ENCODE measurements at regions not wholly inside any gene's neighbourhood (a gene's known extent, or its start where the extent isn't known, plus 50 kb on each side); places are given as distances from the start of the nearest gene placed in this dataset.

DNA sequence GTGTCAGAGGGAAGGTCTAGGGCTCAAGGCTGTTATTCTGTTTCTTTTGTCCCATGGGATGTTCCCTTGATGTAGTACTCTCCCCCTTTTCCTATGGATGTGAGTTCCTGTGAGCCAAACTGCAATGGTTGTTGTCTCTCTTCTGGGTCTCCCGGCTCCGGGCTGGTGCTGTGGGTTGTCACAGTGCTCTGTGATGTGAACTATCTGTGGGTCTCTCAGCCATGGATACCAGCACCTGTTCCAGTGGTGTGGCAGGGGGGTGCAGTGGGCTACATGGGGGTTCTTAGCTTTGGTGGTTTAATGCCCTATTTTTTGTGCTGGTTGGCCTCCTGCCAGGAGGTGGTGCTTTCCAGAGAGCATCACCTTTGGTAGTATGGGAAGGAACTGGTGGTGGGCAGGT lies 941.1 kb downstream of the KCNA4 start:
- RAD21 ChIA-PET (ENCODE audit: low non-redundant PET in 1 of 2, low total read pairs in 2 of 2, uncharacterized antibody in 2 of 2, unreplicated experiment in 2 of 2), result no interaction called here
- ATAC-seq (no peak), DNase-seq (ENCODE audit: low read depth, low spot score) (no peak)
- no peak overlapping the region for H2AFZ ChIP-seq (ENCODE audit: low read depth, low read length, poor library complexity, severe bottlenecking)
- POLR2A ChIA-PET, result no interaction called here
- no peaks in the 10 kb centered on the region for H3K79me2 ChIP-seq (ENCODE audit: insufficient read depth, low read length)
- H3K27ac ChIP-seq (ENCODE audit: low read depth, low read length), result no peak overlapping the region
- intact Hi-C loops (cut with micrococcal nuclease), result no loop called here
- H4K20me1 ChIP-seq (ENCODE audit: insufficient read depth), result no peaks in the 10 kb centered on the region
- BruUV-seq (replicated peaks), result no TSS peak
- H3K4me1 ChIP-seq (ENCODE audit: control insufficient read depth in 1 of 2, insufficient read depth in 2 of 2, low read length in 2 of 2), result no peaks in the 10 kb centered on the region
- H3K4me3 ChIP-seq (replicated peaks in 1 of 2; ENCODE audit: low read depth in 1 of 2, low read length in 2 of 2), result no peak overlapping the region
- no peak overlapping the region for H3K4me2 ChIP-seq (ENCODE audit: low read length)
- H3K9ac ChIP-seq (ENCODE audit: low read length), result no peak overlapping the region
- H3K9me3 ChIP-seq (ENCODE audit: control insufficient read depth in 1 of 2, insufficient read depth in 1 of 2, low read depth in 1 of 2, low read length in 2 of 2), result no peaks in the 10 kb centered on the region
- no peak for TF ChIP-seq EZH2 (IDR thresholded peaks at IDR 0.05)
- no peak for TF ChIP-seq TCF7L2 (IDR thresholded peaks at IDR 0.05; ENCODE audit: borderline replicate concordance, extremely low read depth, insufficient read depth, insufficient read length)
- TF ChIP-seq CTCF (IDR thresholded peaks at IDR 0.05 in 2 of 3, conservative IDR thresholded peaks at IDR 0.05 in 1 of 3; ENCODE audit: borderline replicate concordance in 1 of 3, insufficient read depth in 1 of 3, low read depth in 2 of 3, low read length in 2 of 3), result no peak
- no peak for TF ChIP-seq CEBPB (IDR thresholded peaks at IDR 0.05; ENCODE audit: low read depth)
- TF ChIP-seq POLR2AphosphoS5 (IDR thresholded peaks at IDR 0.05; ENCODE audit: low read depth, low read length), result no peak
- H3K36me3 ChIP-seq (ENCODE audit: control insufficient read depth in 1 of 2, insufficient read depth in 2 of 2, low read length in 2 of 2), result no peaks in the 10 kb centered on the region
- CTCF ChIA-PET, result no interaction called here
- no peaks in the 10 kb centered on the region for H3K9me2 ChIP-seq (ENCODE audit: insufficient read depth)
- no peaks in the 10 kb centered on the region for H3K27me3 ChIP-seq (ENCODE audit: insufficient read depth, low read length)

DNA sequence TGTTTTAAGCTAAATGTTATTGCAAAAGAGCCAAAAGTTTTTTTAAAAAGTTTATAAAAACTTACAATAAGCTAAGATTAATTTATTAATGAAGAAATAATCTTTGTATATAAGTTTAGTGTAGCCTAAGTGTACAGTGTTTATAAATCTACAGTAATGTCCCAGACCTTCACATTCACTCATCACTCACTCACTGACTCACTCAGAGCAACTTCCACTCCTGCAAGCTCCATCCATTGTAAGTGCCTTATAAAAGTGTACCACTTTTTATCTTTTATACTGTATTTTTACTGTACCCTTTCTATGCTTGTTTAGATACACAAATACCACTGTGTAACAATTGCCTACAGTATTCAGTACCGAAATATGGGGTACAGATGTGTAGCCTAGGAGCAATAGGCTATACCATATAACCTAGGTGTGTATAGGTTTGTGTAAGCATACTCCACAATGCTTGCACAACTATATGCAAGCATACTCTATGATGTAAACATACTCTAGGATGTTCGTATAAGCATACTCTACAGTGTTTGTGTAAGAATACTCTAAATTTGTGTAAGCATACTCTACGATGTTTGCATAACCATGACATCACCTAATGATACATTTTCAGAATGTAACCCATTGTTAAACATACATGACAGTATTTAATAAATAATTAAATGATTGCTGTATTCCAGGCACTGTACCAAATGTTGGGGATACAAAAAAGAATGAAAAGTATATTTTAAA lies 953.0 kb downstream of the KCNA4 start:
- no peak overlapping the region for H3K4me3 ChIP-seq (replicated peaks in 1 of 2; ENCODE audit: low read depth in 1 of 2, low read length in 2 of 2)
- no peak overlapping the region for H3K4me2 ChIP-seq (ENCODE audit: low read length)
- ChIA-PET CTCF (no interaction called here), RAD21 (ENCODE audit: low non-redundant PET in 1 of 2, low total read pairs in 2 of 2, uncharacterized antibody in 2 of 2, unreplicated experiment in 2 of 2) (no interaction called here), POLR2A (no interaction called here)
- no peaks in the 10 kb centered on the region for H3K4me1 ChIP-seq (ENCODE audit: control insufficient read depth in 1 of 2, insufficient read depth in 2 of 2, low read length in 2 of 2)
- H3K27me3 ChIP-seq (ENCODE audit: insufficient read depth, low read length), result no peaks in the 10 kb centered on the region
- intact Hi-C loops (cut with micrococcal nuclease), result no loop called here
- no TSS peak for BruUV-seq (replicated peaks)
- no peaks in the 10 kb centered on the region for H4K20me1 ChIP-seq (ENCODE audit: insufficient read depth)
- ATAC-seq, result no peak
- H3K36me3 ChIP-seq (ENCODE audit: control insufficient read depth in 1 of 2, insufficient read depth in 2 of 2, low read length in 2 of 2), result no peaks in the 10 kb centered on the region
- no peak overlapping the region for H3K27ac ChIP-seq (ENCODE audit: low read depth, low read length)
- H3K79me2 ChIP-seq (ENCODE audit: insufficient read depth, low read length), result no peaks in the 10 kb centered on the region
- no peak overlapping the region for H3K9ac ChIP-seq (ENCODE audit: low read length)
- DNase-seq (ENCODE audit: low read depth, low spot score), result no peak
- no peaks in the 10 kb centered on the region for H3K9me2 ChIP-seq (ENCODE audit: insufficient read depth)
- H2AFZ ChIP-seq (ENCODE audit: low read depth, low read length, poor library complexity, severe bottlenecking), result no peak overlapping the region
- no peaks in the 10 kb centered on the region for H3K9me3 ChIP-seq (ENCODE audit: control insufficient read depth in 1 of 2, insufficient read depth in 1 of 2, low read depth in 1 of 2, low read length in 2 of 2)
- no peak for TF ChIP-seq POLR2AphosphoS5 (IDR thresholded peaks at IDR 0.05; ENCODE audit: low read depth, low read length)
- TF ChIP-seq YY1 (IDR thresholded peaks at IDR 0.05; ENCODE audit: extremely low read depth, insufficient replicate concordance, low read depth, low read length), result no peak
- TF ChIP-seq, protein P1, sequence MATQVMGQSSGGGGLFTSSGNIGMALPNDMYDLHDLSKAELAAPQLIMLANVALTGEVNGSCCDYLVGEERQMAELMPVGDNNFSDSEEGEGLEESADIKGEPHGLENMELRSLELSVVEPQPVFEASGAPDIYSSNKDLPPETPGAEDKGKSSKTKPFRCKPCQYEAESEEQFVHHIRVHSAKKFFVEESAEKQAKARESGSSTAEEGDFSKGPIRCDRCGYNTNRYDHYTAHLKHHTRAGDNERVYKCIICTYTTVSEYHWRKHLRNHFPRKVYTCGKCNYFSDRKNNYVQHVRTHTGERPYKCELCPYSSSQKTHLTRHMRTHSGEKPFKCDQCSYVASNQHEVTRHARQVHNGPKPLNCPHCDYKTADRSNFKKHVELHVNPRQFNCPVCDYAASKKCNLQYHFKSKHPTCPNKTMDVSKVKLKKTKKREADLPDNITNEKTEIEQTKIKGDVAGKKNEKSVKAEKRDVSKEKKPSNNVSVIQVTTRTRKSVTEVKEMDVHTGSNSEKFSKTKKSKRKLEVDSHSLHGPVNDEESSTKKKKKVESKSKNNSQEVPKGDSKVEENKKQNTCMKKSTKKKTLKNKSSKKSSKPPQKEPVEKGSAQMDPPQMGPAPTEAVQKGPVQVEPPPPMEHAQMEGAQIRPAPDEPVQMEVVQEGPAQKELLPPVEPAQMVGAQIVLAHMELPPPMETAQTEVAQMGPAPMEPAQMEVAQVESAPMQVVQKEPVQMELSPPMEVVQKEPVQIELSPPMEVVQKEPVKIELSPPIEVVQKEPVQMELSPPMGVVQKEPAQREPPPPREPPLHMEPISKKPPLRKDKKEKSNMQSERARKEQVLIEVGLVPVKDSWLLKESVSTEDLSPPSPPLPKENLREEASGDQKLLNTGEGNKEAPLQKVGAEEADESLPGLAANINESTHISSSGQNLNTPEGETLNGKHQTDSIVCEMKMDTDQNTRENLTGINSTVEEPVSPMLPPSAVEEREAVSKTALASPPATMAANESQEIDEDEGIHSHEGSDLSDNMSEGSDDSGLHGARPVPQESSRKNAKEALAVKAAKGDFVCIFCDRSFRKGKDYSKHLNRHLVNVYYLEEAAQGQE (IDR thresholded peaks at IDR 0.05; ENCODE audit: low read depth), result no peak
- TF ChIP-seq SP1 (IDR thresholded peaks at IDR 0.05; ENCODE audit: low read depth), result no peak
- no peak for TF ChIP-seq CBX3 (IDR thresholded peaks at IDR 0.05; ENCODE audit: low read depth)
- TF ChIP-seq MAX (IDR thresholded peaks at IDR 0.05), result no peak
- no peak for TF ChIP-seq CTCF (IDR thresholded peaks at IDR 0.05 in 2 of 3, conservative IDR thresholded peaks at IDR 0.05 in 1 of 3; ENCODE audit: borderline replicate concordance in 1 of 3, insufficient read depth in 1 of 3, low read depth in 2 of 3, low read length in 2 of 3)
- TF ChIP-seq JUND (IDR thresholded peaks at IDR 0.05), result no peak
